Tibial nerve (tissue), 4 donors: ENCODE measurements at regions not wholly inside any gene's neighbourhood (a gene's known extent, or its start where the extent isn't known, plus 50 kb on each side); places are given as distances from the start of the nearest gene placed in this dataset.

Experiments used
- CTCF ChIP-seq, 5 experiments: fragments of 200-600 bp in 3 of 5; fragments of 450-650 bp in 2 of 5; sonication (generic) in 3 of 5; IDR thresholded peaks; one replicate each; pipeline ENCODE4 v1.5.1; 2016 to 2019; ENCODE audit warnings: antibody characterized with exemption in 5 of 5, mild to moderate bottlenecking in 3 of 5, moderate library complexity in 2 of 5
- EP300 ChIP-seq, 2 donors: sonication (generic); formaldehyde crosslinking; IDR thresholded peaks; one replicate each; pipeline ENCODE4 v1.6.1; 2017; ENCODE audit warnings: antibody characterized with exemption in 2 of 2, mild to moderate bottlenecking in 1 of 2
- POLR2A ChIP-seq, 2 donors: fragments of 450-650 bp; IDR thresholded peaks; one replicate each; pipeline ENCODE4 v1.6.1; 2017; ENCODE audit warnings: antibody characterized with exemption in 2 of 2, mild to moderate bottlenecking in 2 of 2, moderate library complexity in 2 of 2

GRCh38 chr4:96166806-96167205, 326.9 kb downstream of the PDHA2 start:
- TF ChIP-seq CTCF (IDR thresholded peaks at IDR 0.05) (no peak), POLR2A (IDR thresholded peaks at IDR 0.05) (no peak), EP300 (IDR thresholded peaks at IDR 0.05) (no peak)
